ENCODE measurements at regions not wholly inside any gene's neighbourhood (a gene's known extent, or its start where the extent isn't known, plus 50 kb on each side); places are given as distances from the start of the nearest gene placed in this dataset.
"Not testable (repeated sequence)": the region's sequence is repeated elsewhere in the genome, so short reads cannot be mapped to it uniquely, and the experiment has no call there.

- DNase-seq (ENCODE audit: low spot score), result not testable (repeated sequence)
Measured at GRCh38 chr5:136546441-136546840, 181.1 kb upstream of the TRPC7 start.

GRCh38 chr5:136545031-136545430 is 179.7 kb upstream of the TRPC7 start:
- DNase-seq (ENCODE audit: low spot score), result not testable (repeated sequence)

- DNase-seq (ENCODE audit: low spot score), result no peak
Measured at GRCh38 chr5:136538534-136538933, 173.2 kb upstream of the TRPC7 start.

GRCh38 chr5:136529081-136529480 is 163.7 kb upstream of the TRPC7 start:
- DNase-seq (ENCODE audit: low spot score), result peak; percentile 31

GRCh38 chr5:136528481-136529030 is 163.2 kb upstream of the TRPC7 start:
- no peak for DNase-seq (ENCODE audit: low spot score)

GRCh38 chr5:136527311-136527710 is 162.0 kb upstream of the TRPC7 start:
- no peak for DNase-seq (ENCODE audit: low spot score)

GRCh38 chr5:136526791-136527190 is 161.4 kb upstream of the TRPC7 start:
- no peak for DNase-seq (ENCODE audit: low spot score)

GRCh38 chr5:136526021-136526420 is 160.7 kb upstream of the TRPC7 start:
- no peak for DNase-seq (ENCODE audit: low spot score)

GRCh38 chr5:136525597-136525996 is 160.3 kb upstream of the TRPC7 start:
- DNase-seq (ENCODE audit: low spot score), result no peak

GRCh38 chr5:136522217-136522956 is 157.0 kb upstream of the TRPC7 start:
- peak; percentile 48 for DNase-seq (ENCODE audit: low spot score)

- DNase-seq (ENCODE audit: low spot score), result no peak
Measured at GRCh38 chr5:136521696-136522095, 156.4 kb upstream of the TRPC7 start.

- DNase-seq (ENCODE audit: low spot score), result peak; percentile 66
Measured at GRCh38 chr5:136518814-136519213, 153.5 kb upstream of the TRPC7 start.

GRCh38 chr5:136518174-136518573 is 152.8 kb upstream of the TRPC7 start:
- no peak for DNase-seq (ENCODE audit: low spot score)

GRCh38 chr5:136517755-136518154 is 152.4 kb upstream of the TRPC7 start:
- DNase-seq (ENCODE audit: low spot score), result no peak

GRCh38 chr5:136516637-136517036 is 151.3 kb upstream of the TRPC7 start:
- DNase-seq (ENCODE audit: low spot score), result no peak

- DNase-seq (ENCODE audit: low spot score), result no peak
Measured at GRCh38 chr5:136513430-136513829, 148.1 kb upstream of the TRPC7 start.

GRCh38 chr5:136511046-136511445 is 145.7 kb upstream of the TRPC7 start:
- DNase-seq (ENCODE audit: low spot score), result no peak

GRCh38 chr5:136510481-136510880 is 145.1 kb upstream of the TRPC7 start:
- no peak for DNase-seq (ENCODE audit: low spot score)

GRCh38 chr5:136506131-136506530 is 140.8 kb upstream of the TRPC7 start:
- no peak for DNase-seq (ENCODE audit: low spot score)

- no peak for DNase-seq (ENCODE audit: low spot score)
Measured at GRCh38 chr5:136501133-136501532, 135.8 kb upstream of the TRPC7 start.

GRCh38 chr5:136492587-136492986 is 127.2 kb upstream of the TRPC7 start:
- no peak for DNase-seq (ENCODE audit: low spot score)

GRCh38 chr5:136491806-136492205 is 126.5 kb upstream of the TRPC7 start:
- no peak for DNase-seq (ENCODE audit: low spot score)

- no peak for DNase-seq (ENCODE audit: low spot score)
Measured at GRCh38 chr5:136484808-136485325, 119.5 kb upstream of the TRPC7 start.

- no peak for DNase-seq (ENCODE audit: low spot score)
Measured at GRCh38 chr5:136482206-136482605, 116.9 kb upstream of the TRPC7 start.

Measured in A172 (cell line).